K562 (cell line): ENCODE measurements at regions not wholly inside any gene's neighbourhood (a gene's known extent, or its start where the extent isn't known, plus 50 kb on each side); places are given as distances from the start of the nearest gene placed in this dataset.
A peak's percentile ranks its signal among the peaks of the same experiment; 100 is the strongest.

Experiments
- ATAC-seq: fragments of 200-7000 bp; cut with Tn5 transposase; 3 replicates; pipeline ENCODE4 v1.9.1; 2020; ENCODE audit warnings: moderate library complexity
- BruUV-seq: library from RNA; stranded (reverse); fragments of 400-500 nt; replicated peaks from 2 replicates; lab custom pipeline; 2021; lab: Mats Ljungman, UMichigan
- CTCF ChIA-PET: fragments of 300-600 bp; formaldehyde crosslinking; extraction: SDS; loops from one replicate; lab custom pipeline; 2021; ENCODE audit warnings: low intra/inter-chr PET ratio; lab: Yijun Ruan, JAX
- POLR2A ChIA-PET: fragments of 300-600, 350-650 bp; sonication (Branson Sonifier 250); formaldehyde crosslinking; extraction: SDS; loops from one replicate; lab custom pipeline; 2021; ENCODE audit warnings: antibody characterized with exemption, inconsistent platforms; lab: Yijun Ruan, JAX
- DNase-seq, 4 experiments: peaks; one replicate each; pipeline versions ENCODE4 v3.0.0 to v3.0.0-alpha.2; 2011 to 2018; ENCODE audit warnings: low spot score in 3 of 4, mixed read lengths in 3 of 4; ENCODE audit errors: extremely low read depth in 1 of 4
- FAIRE-seq: peaks from 2 replicates; lab custom pipeline; 2011; peaks lifted over from hg19 to GRCh38; lab: Jason Lieb, UNC
- H2AFZ ChIP-seq: 2 replicates; pipeline ENCODE4 v1.6.0; 2011; ENCODE audit warnings: low read depth, low read length, control low read depth, inconsistent platforms
- H3K27ac ChIP-seq: fragments of 200-600 bp; 3 replicates; pipeline ENCODE4 v1.8.0; 2011; ENCODE audit warnings: low read depth, mild to moderate bottlenecking, control low read depth, inconsistent platforms, low read length, moderate library complexity, mixed read lengths; ENCODE audit errors: extremely low read depth
- H3K27me3 ChIP-seq, 2 experiments: fragments of 300-600 bp in 1 of 2; 2 replicates in 1 of 2; 3 replicates in 1 of 2; pipeline versions ENCODE4 v1.6.0 to v1.8.0; 2011; ENCODE audit warnings: inconsistent platforms in 2 of 2, low read length in 2 of 2, mild to moderate bottlenecking in 1 of 2, mixed read lengths in 1 of 2, moderate library complexity in 1 of 2; ENCODE audit not compliant: control insufficient read depth in 2 of 2, insufficient read depth in 2 of 2
- H3K36me3 ChIP-seq: fragments of 300-600 bp; 3 replicates; pipeline ENCODE4 v1.8.0; 2011; ENCODE audit warnings: mild to moderate bottlenecking, low read length, inconsistent platforms; ENCODE audit not compliant: control insufficient read depth, insufficient read depth
- H3K4me1 ChIP-seq, 2 experiments: fragments of 200-600 bp in 1 of 2; replicated peaks in 1 of 2; 2 replicates in 1 of 2; 3 replicates in 1 of 2; pipeline versions ENCODE4 v1.5.1 to v1.8.0; 2011; ENCODE audit warnings: inconsistent platforms in 2 of 2, low read length in 2 of 2, mild to moderate bottlenecking in 1 of 2, mixed read lengths in 1 of 2, moderate library complexity in 1 of 2; ENCODE audit not compliant: control insufficient read depth in 2 of 2, insufficient read depth in 2 of 2
- H3K4me2 ChIP-seq: 2 replicates; pipeline ENCODE4 v1.6.1; 2011; ENCODE audit warnings: low read length, control low read depth, inconsistent platforms, mixed read lengths; ENCODE audit not compliant: insufficient read depth
- H3K4me3 ChIP-seq: fragments of 200-600 bp; sonication (generic), shearing (Covaris generic); 2 replicates; pipeline ENCODE4 v1.5.1; 2016; ENCODE audit warnings: control low read depth, inconsistent platforms
- H3K79me2 ChIP-seq: fragments of 200-600 bp; 3 replicates; pipeline ENCODE4 v1.8.0; 2011; ENCODE audit warnings: low read length, inconsistent platforms; ENCODE audit not compliant: control insufficient read depth, insufficient read depth
- H3K9ac ChIP-seq, 2 experiments: 2 replicates each; pipeline versions ENCODE4 v1.6.0 to v1.6.1; 2011; ENCODE audit warnings: low read depth in 2 of 2, low read length in 2 of 2, control low read depth in 1 of 2, inconsistent platforms in 1 of 2, mild to moderate bottlenecking in 1 of 2, mixed read lengths in 1 of 2; ENCODE audit not compliant: insufficient read depth in 1 of 2
- H3K9me1 ChIP-seq: one replicate; pipeline ENCODE4 v1.6.0; 2011; ENCODE audit warnings: inconsistent platforms, mild to moderate bottlenecking, low read length, moderate library complexity; ENCODE audit not compliant: control insufficient read depth, insufficient read depth
- H3K9me3 ChIP-seq: replicated peaks from 2 replicates; pipeline ENCODE4 v1.5.1; 2011; ENCODE audit warnings: low read depth, low read length, inconsistent platforms; ENCODE audit not compliant: control insufficient read depth, insufficient read depth
- H4K20me1 ChIP-seq: replicated peaks from 2 replicates; pipeline ENCODE4 v1.6.1; 2011; ENCODE audit warnings: low read length, inconsistent platforms, mixed read lengths; ENCODE audit not compliant: control insufficient read depth, insufficient read depth
- C11orf30 ChIP-seq: fragments of 450-650 bp; IDR thresholded peaks from 2 replicates; pipeline ENCODE4 v1.6.1; 2016; ENCODE audit warnings: low read depth, mild to moderate bottlenecking
- CCNT2 ChIP-seq: IDR thresholded peaks from 2 replicates; pipeline ENCODE4 v1.6.1; 2011; ENCODE audit warnings: borderline replicate concordance, low read depth, mild to moderate bottlenecking, moderate library complexity, mixed read lengths, low read length; ENCODE audit not compliant: insufficient read length; ENCODE audit errors: extremely low read depth
- DDX20 ChIP-seq: fragments of 450-650 bp; IDR thresholded peaks from 2 replicates; pipeline ENCODE4 v1.6.1; 2016; ENCODE audit warnings: missing genetic modification characterization, low read depth, mild to moderate bottlenecking, missing compliant biosample characterization, moderate library complexity
- HNRNPL ChIP-seq: fragments of 200-400 bp; formaldehyde crosslinking; IDR thresholded peaks from 2 replicates; pipeline ENCODE4 v1.6.1; 2017; ENCODE audit warnings: low read depth, mild to moderate bottlenecking, low read length
- KLF6 ChIP-seq: fragments of 250-450 bp; sonication (Bioruptor Pico); IDR thresholded peaks from 2 replicates; pipeline ENCODE4 v1.4.0; 2020; ENCODE audit warnings: mild to moderate bottlenecking, moderate library complexity, borderline replicate concordance
- MAFF ChIP-seq: IDR thresholded peaks from 2 replicates; pipeline ENCODE4 v1.6.1; 2012; ENCODE audit warnings: low read length, improper control_type of control experiment
- MAFG ChIP-seq: fragments of 450-650 bp; conservative IDR thresholded peaks from 2 replicates; pipeline ENCODE4 v1.6.1; 2016; ENCODE audit warnings: missing genetic modification characterization, missing compliant biosample characterization
- MAX ChIP-seq: sonication (generic); formaldehyde crosslinking; IDR thresholded peaks from 2 replicates; pipeline ENCODE4 v1.9.0; 2022; ENCODE audit warnings: mild to moderate bottlenecking, missing genetic modification reagents
- MEF2A ChIP-seq: IDR thresholded peaks from 2 replicates; pipeline ENCODE4 v1.6.1; 2011; ENCODE audit warnings: low read depth, mild to moderate bottlenecking, low read length, moderate library complexity; ENCODE audit not compliant: control insufficient read depth
- NBN ChIP-seq: fragments of 450-650 bp; IDR thresholded peaks from 2 replicates; pipeline ENCODE4 v1.6.1; 2016; ENCODE audit warnings: low read depth, mild to moderate bottlenecking
- NFE2 ChIP-seq: IDR thresholded peaks from 2 replicates; pipeline ENCODE4 v1.6.1; 2014; ENCODE audit warnings: antibody characterized with exemption, low read depth
- NR0B1 ChIP-seq: fragments of 450-650 bp; IDR thresholded peaks from one replicate; pipeline ENCODE4 v1.6.1; 2018; ENCODE audit warnings: mild to moderate bottlenecking, moderate library complexity; ENCODE audit not compliant: partially characterized antibody
- THAP7 ChIP-seq: fragments of 250-450 bp; sonication (Bioruptor Pico); IDR thresholded peaks from 2 replicates; pipeline ENCODE4 v1.5.0; 2021
- ZNF232 ChIP-seq: sonication (generic); formaldehyde crosslinking; IDR thresholded peaks from 2 replicates; pipeline ENCODE4 v1.8.0; 2022; ENCODE audit warnings: mild to moderate bottlenecking, missing genetic modification reagents
- ZNF316 ChIP-seq: fragments of 450-650 bp; IDR thresholded peaks from 2 replicates; pipeline ENCODE4 v1.6.1; 2016
- ZNF347 ChIP-seq: fragments of 450-650 bp; formaldehyde crosslinking; IDR thresholded peaks from 2 replicates; pipeline ENCODE4 v1.4.0; 2020; ENCODE audit warnings: low read depth, mild to moderate bottlenecking, moderate library complexity
- ZNF696 ChIP-seq: fragments of 250-450 bp; sonication (Bioruptor Pico); conservative IDR thresholded peaks from 2 replicates; pipeline ENCODE4 v1.4.0; 2020; ENCODE audit warnings: mild to moderate bottlenecking, moderate library complexity
- WGBS: fragments of 100-300 bp; shearing (Covaris generic); methylation state at CpG from one replicate; pipeline ENCODE4 v1.1.6; 2016; ENCODE audit warnings: low coverage, mixed read lengths; ENCODE audit not compliant: insufficient coverage; ENCODE audit errors: missing lambda C conversion rate; 5-methylcytosine and 5-hydroxymethylcytosine counted together
- in situ Hi-C: fragments of 300-500 bp; cut with MboI; formaldehyde crosslinking; loops from 4 replicates; pipeline ENCODE4 v1.15.0; 2018; ENCODE audit warnings: inconsistent platforms, mixed read lengths
- intact Hi-C: fragments of 100-400 bp; cut with micrococcal nuclease; formaldehyde crosslinking; loops from 2 replicates; pipeline ENCODE4 v1.14.2; 2022
- TF ChIP-seq, protein P1 (sequence below): IDR thresholded peaks from 2 replicates; pipeline ENCODE4 v1.6.1; 2012; ENCODE audit warnings: low read depth, low read length, improper control_type of control experiment, borderline replicate concordance

DNA sequence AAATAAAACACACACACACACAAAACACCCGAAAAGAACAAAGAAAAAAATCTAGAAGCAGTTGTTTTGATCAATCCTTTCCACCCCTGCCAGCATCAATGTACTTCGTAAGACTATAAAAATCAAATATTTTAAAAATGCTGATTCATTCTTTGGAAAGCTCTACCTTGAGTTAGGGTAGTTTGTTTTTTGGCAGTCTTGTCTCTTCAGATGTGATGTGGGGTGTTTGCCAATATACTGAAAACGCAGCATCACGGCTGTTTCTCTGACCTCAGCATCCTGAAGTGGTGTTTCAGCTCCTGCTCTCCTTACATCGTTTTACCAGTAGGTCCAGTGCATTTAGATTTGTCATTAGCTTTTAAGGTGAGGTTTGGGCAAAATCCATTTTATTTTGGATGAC, 526.0 kb downstream of the UTRN start:
- Histone ChIP-seq H3K27me3 (no peaks in the 10 kb centered on the region), H4K20me1 (no peaks in the 10 kb centered on the region), H3K9me1 (no peaks in the 10 kb centered on the region), H3K27ac (no peak overlapping the region), H3K4me2 (no peak overlapping the region), H3K4me1 (no peaks in the 10 kb centered on the region), H3K79me2 (no peaks in the 10 kb centered on the region), H3K9me3 (no peaks in the 10 kb centered on the region), H3K9ac (no peak overlapping the region), H2AFZ (no peak overlapping the region), H3K36me3 (no peaks in the 10 kb centered on the region), H3K4me3 (no peak overlapping the region)
- CTCF ChIA-PET = interaction anchor here (0.6 kb wide), 1 partner anchor 200 kb away, joined by 4 read pairs; no protein-coding TSS in a partner anchor
- in situ Hi-C loops (no loop called here), intact Hi-C loops (no loop called here)
- WGBS = 36% methylated on average over 5 of the region's 5 CpGs
- DNase-seq (no peak), FAIRE-seq (no peak), ATAC-seq (no peak)
- TF ChIP-seq ZNF696 (CRISPR knock-in tag) (no peak), NR0B1 (no peak), MEF2A (no peak), KLF6 (no peak), ZNF347 (CRISPR knock-in tag) (no peak), CCNT2 (no peak), MAFG (tag) (peak; percentile 79), ZNF232 (CRISPR knock-in tag) (no peak), NBN (no peak), MAFF (0 out of 2 replicates have a peak, but pooled peaks have one; percentile 9), HNRNPL (no peak), DDX20 (tag) (no peak), MAX (CRISPR knock-in tag) (no peak), ZNF316 (peak; percentile 3; the same call in 1 of the 2 replicates), C11orf30 (0 out of 2 replicates have a peak, but pooled peaks have one; percentile 8), THAP7 (CRISPR knock-in tag) (no peak), NFE2 (0 out of 2 replicates have a peak, but pooled peaks have one; percentile 15)
- TF ChIP-seq, protein P1, sequence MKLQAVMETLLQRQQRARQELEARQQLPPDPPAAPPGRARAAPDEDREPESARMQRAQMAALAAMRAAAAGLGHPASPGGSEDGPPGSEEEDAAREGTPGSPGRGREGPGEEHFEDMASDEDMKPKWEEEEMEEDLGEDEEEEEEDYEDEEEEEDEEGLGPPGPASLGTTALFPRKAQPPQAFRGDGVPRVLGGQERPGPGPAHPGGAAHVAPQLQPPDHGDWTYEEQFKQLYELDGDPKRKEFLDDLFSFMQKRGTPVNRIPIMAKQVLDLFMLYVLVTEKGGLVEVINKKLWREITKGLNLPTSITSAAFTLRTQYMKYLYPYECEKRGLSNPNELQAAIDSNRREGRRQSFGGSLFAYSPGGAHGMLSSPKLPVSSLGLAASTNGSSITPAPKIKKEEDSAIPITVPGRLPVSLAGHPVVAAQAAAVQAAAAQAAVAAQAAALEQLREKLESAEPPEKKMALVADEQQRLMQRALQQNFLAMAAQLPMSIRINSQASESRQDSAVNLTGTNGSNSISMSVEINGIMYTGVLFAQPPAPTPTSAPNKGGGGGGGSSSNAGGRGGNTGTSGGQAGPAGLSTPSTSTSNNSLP = no peak
- POLR2A ChIA-PET = no interaction called here
- BruUV-seq = no TSS peak
